ENCODE measurements at regions not wholly inside any gene's neighbourhood (a gene's known extent, or its start where the extent isn't known, plus 50 kb on each side); places are given as distances from the start of the nearest gene placed in this dataset.

DNA sequence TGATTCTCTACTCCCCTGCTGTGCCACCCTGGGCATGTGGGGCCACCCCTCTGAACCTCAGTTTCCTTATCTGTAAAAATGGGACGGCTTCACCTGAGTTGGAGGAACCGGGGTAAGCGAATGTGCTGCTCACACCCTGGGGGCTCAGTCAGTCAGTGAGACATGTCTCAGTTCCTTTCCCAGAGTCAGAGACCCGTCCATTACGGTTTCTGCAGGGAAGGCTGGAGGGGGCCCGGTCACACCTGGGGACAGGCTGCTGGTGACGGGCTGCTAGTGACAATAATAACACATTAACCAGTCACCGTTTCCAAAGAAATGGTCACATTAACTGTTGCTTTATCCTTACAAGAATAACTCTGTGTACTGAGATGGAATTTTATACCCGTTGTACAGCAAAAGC, 282.4 kb downstream of the NSG2 start:
- TF ChIP-seq, protein P1, sequence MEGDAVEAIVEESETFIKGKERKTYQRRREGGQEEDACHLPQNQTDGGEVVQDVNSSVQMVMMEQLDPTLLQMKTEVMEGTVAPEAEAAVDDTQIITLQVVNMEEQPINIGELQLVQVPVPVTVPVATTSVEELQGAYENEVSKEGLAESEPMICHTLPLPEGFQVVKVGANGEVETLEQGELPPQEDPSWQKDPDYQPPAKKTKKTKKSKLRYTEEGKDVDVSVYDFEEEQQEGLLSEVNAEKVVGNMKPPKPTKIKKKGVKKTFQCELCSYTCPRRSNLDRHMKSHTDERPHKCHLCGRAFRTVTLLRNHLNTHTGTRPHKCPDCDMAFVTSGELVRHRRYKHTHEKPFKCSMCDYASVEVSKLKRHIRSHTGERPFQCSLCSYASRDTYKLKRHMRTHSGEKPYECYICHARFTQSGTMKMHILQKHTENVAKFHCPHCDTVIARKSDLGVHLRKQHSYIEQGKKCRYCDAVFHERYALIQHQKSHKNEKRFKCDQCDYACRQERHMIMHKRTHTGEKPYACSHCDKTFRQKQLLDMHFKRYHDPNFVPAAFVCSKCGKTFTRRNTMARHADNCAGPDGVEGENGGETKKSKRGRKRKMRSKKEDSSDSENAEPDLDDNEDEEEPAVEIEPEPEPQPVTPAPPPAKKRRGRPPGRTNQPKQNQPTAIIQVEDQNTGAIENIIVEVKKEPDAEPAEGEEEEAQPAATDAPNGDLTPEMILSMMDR (IDR thresholded peaks at IDR 0.05; ENCODE audit: low read depth, low read length) = no peak
- H3K4me3 ChIP-seq (replicated peaks in 1 of 2; ENCODE audit: low read depth in 2 of 2, low read length in 2 of 2) = no peak overlapping the region
- DNase-seq (ENCODE audit: low read depth in 2 of 2) = no peak

DNA sequence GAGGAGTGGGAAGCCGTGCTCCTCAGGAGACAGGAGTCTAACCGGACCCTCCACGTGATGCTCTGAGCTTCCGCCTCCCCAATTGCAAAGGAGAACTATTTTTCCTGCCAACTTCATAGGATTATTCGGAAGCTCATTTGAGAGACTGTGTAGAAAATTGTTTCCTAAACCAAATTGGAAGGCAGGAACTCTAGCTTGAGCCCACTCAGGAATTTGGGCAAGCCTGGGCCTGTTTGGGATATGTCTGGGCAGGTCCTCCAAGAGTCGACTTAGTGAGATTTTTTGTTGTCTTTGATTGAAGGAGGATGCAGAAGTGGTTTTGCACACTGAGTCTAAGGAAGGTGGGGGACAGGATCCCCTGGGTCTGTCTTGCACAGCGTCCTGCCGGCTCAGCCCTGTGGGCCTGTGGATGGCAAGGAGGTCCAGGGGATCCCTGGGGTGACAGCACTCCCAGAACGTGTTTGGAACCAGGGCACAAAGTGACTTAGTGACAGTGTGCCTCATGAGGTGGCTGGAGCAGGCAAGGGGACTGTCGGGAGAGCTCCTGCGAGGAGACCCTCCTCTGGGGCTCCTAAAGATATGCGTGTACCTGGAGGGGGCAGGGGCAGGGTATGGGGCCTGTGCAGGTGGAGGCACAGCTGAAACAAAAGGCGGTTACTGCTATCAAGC, 283.3 kb downstream of the NSG2 start:
- no peak overlapping the region for H3K4me3 ChIP-seq (replicated peaks in 1 of 2; ENCODE audit: low read depth in 2 of 2, low read length in 2 of 2)
- TF ChIP-seq, protein P1 (IDR thresholded peaks at IDR 0.05; ENCODE audit: low read depth, low read length) = no peak
- no peak for DNase-seq (ENCODE audit: low read depth in 2 of 2)

DNA sequence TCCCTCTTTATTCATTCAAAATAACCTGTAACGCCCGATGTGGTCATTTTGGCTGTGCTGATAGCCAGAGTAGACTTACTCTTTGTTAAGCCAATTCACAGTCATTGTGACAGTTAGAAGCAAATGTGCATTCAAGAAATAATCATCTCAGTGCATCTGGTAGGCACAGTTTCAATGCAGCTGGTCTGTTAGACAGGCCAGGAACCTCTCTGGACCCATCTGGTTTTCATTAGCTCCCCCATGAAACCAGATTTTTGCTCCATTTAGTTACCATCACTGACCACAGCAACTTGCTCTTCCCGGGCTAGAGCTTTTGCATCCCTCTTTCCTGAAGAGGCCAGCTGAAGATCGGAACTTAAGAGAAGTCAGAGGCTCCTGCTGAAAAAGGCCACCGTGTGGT, 284.2 kb downstream of the NSG2 start:
- TF ChIP-seq, protein P1 (IDR thresholded peaks at IDR 0.05; ENCODE audit: low read depth, low read length) = no peak
- H3K4me3 ChIP-seq (replicated peaks in 1 of 2; ENCODE audit: low read depth in 2 of 2, low read length in 2 of 2) = no peak overlapping the region
- DNase-seq (ENCODE audit: low read depth in 2 of 2) = no peak

DNA sequence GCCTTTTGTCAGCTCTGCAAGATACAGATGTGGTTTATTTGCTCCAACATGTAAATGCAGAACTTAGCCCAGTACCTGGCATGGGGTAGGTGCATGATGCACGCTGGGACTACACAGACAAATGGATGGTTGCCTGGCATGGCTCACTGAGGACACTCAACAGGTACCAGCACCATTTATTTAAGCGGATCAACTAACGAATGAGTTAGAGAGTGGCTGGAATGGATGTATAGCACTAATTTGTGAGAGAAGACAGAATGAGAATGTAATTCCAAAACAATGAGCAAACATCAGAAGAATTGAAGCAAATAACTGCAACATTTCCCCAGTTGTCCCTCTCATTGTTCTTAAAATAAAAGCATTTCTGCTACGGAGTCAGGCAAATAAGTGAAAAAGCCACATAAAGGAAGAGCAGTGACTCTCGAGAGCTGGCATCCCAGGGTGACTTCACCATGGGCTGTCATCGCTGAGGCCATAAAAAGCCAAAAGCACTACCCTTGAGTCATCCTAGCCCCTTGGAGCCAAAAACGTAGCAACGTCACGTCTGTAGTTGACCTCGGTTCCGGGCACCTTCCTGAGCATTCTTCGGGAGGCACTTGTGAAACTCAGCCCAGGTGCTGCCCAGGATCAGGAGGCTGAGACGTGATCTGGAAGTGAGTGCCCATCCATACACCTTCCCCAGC, 290.3 kb downstream of the NSG2 start:
- no peak overlapping the region for H3K4me3 ChIP-seq (replicated peaks in 1 of 2; ENCODE audit: low read depth in 2 of 2, low read length in 2 of 2)
- TF ChIP-seq, protein P1 (IDR thresholded peaks at IDR 0.05; ENCODE audit: low read depth, low read length) = no peak
- DNase-seq (ENCODE audit: low read depth in 2 of 2) = no peak

DNA sequence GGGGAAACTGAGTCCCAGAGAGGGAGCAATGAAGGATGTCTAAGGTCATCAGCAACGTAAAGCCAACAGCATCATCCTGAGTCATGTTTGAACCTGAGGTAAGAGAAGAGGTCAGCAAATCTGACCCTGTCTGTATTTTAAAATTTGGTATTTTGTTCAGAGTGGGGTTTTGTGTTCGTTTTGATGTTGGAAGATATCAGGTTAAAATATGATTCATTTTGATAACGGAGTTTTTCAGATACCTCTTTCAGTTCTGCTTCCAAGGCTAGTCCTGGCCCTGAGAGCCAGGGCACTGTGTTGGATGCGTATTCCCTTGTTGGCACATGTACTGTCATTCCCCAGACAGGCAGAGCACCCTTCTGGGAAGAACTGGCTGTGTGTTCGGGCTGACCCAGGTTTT, 291.0 kb downstream of the NSG2 start:
- H3K4me3 ChIP-seq (replicated peaks in 1 of 2; ENCODE audit: low read depth in 2 of 2, low read length in 2 of 2) = no peak overlapping the region
- DNase-seq (ENCODE audit: low read depth in 2 of 2) = no peak
- TF ChIP-seq, protein P1 (IDR thresholded peaks at IDR 0.05; ENCODE audit: low read depth, low read length) = no peak

DNA sequence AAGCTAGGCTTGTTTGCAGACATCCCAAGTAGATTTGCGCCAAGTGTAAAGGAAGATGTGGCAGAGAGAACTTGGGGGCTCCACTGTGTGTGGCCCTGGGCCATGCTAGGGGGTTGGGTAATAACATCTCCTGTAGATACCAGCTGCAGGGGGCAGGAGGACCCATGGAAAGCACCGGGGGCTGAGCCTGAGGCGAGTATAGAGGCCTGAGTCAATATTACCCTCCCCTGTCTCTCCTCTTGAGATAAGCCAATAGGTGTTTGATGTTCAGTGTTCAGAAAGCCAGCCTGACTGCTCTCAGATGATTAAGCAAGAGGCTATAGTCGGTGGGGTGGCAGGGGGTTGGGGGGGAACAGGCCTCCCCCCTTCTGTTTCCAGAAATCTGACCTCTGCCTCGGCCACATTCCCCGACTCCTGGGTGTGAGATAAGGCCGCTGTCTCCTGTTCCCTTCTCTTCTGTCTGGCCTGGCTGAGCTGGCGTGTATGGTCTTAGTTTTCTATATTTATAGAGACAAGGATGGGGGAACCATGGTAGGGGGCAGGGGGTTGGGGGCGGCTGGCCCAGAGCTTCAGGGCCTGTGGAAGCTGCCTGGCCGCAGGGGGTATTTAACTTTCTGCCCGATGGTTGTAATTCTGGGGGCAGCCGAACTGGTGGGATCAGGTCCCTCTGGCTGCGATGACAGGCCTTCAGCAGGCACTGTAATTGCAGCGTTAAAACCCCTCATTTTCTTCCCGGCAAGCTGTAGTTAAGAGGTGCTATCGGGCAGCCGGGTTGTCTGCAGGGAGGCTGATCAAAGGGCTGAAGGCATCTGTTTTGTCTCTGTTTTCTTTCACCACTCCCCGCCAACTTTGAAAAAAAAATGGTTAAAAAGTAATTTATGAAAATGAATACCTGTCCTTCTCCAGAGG, 292.0 kb downstream of the NSG2 start:
- no peak overlapping the region for H3K4me3 ChIP-seq (replicated peaks in 1 of 2; ENCODE audit: low read depth in 2 of 2, low read length in 2 of 2)
- TF ChIP-seq, protein P1 (IDR thresholded peaks at IDR 0.05; ENCODE audit: low read depth, low read length) = no peak
- DNase-seq (ENCODE audit: low read depth in 2 of 2) = no peak

All from cardiac fibroblast (primary cell).